ENCODE measurements at regions not wholly inside any gene's neighbourhood (a gene's known extent, or its start where the extent isn't known, plus 50 kb on each side); places are given as distances from the start of the nearest gene placed in this dataset.

- Histone ChIP-seq H3K9me3 (ENCODE audit: control insufficient read depth, insufficient read depth, low read depth, low read length) (no peaks in the 10 kb centered on the region), H3K27ac (ENCODE audit: low read length) (no peak overlapping the region), H3K4me3 (ENCODE audit: low read depth in 2 of 2, low read length in 2 of 2) (no peak overlapping the region), H3K27me3 (ENCODE audit: control insufficient read depth, insufficient read depth, low read length) (peaks cover 5% of the 10 kb centered on the region; the same call in 1 of the 2 replicates), H3K36me3 (ENCODE audit: control insufficient read depth, insufficient read depth, low read length) (no peaks in the 10 kb centered on the region), H3K4me1 (ENCODE audit: control insufficient read depth, insufficient read depth, low read length) (no peaks in the 10 kb centered on the region)
- ATAC-seq (no peak), DNase-seq (ENCODE audit: low read depth, low spot score) (no peak)
- ChIA-PET CTCF (no interaction called here), POLR2A (no interaction called here)
- intact Hi-C loops (cut with micrococcal nuclease; ENCODE audit: unreplicated experiment), result no loop called here
- in situ Hi-C loops (cut with HindIII; ENCODE audit: low pct_unique_long_range_greater_than_20kb, low sequenced_read_pairs), result no loop called here
- no TSS peak for BruUV-seq (replicated peaks)
- TF ChIP-seq, protein P1, sequence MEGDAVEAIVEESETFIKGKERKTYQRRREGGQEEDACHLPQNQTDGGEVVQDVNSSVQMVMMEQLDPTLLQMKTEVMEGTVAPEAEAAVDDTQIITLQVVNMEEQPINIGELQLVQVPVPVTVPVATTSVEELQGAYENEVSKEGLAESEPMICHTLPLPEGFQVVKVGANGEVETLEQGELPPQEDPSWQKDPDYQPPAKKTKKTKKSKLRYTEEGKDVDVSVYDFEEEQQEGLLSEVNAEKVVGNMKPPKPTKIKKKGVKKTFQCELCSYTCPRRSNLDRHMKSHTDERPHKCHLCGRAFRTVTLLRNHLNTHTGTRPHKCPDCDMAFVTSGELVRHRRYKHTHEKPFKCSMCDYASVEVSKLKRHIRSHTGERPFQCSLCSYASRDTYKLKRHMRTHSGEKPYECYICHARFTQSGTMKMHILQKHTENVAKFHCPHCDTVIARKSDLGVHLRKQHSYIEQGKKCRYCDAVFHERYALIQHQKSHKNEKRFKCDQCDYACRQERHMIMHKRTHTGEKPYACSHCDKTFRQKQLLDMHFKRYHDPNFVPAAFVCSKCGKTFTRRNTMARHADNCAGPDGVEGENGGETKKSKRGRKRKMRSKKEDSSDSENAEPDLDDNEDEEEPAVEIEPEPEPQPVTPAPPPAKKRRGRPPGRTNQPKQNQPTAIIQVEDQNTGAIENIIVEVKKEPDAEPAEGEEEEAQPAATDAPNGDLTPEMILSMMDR (IDR thresholded peaks at IDR 0.05), result no peak
- TF ChIP-seq POLR2AphosphoS5 (IDR thresholded peaks at IDR 0.05; ENCODE audit: low read depth, low read length) (no peak), SIN3A (IDR thresholded peaks at IDR 0.05; ENCODE audit: borderline replicate concordance, insufficient read depth, low read depth, low read length) (no peak), TCF7L2 (IDR thresholded peaks at IDR 0.05; ENCODE audit: low read depth, low read length) (no peak), REST (IDR thresholded peaks at IDR 0.05; ENCODE audit: insufficient read depth in 1 of 2, low read depth in 2 of 2, low read length in 1 of 2) (no peak)
Observed at GRCh38 chr11:112776834-112777233, 184.4 kb upstream of the NCAM1 start.

DNA sequence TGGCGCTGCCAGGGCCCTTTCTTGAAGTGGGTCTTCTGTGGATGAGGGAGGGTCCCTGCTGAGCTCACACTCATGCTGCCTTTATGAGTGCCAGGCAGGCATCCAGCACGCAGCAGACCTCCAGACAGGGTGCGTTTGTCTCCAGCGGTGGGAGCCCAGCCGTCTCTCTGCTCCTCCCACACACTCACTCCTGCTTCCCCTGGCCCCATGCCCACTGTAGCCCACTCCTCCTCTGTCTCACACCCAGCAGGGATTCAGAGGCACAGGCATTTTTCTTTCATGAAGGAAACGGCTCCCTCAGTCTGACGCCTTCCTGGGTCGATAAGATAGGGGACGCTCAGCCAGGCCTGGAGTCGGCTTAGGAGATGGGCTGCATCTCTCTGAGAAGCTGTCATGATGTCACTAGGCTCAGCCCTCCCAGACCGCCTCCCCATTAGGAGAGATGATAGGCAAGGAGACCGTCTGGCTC is 183.9 kb upstream of the NCAM1 start:
- TF ChIP-seq POLR2AphosphoS5 (IDR thresholded peaks at IDR 0.05; ENCODE audit: low read depth, low read length), result no peak
- no peak for TF ChIP-seq TCF7L2 (IDR thresholded peaks at IDR 0.05; ENCODE audit: low read depth, low read length)
- no peak for TF ChIP-seq SIN3A (IDR thresholded peaks at IDR 0.05; ENCODE audit: borderline replicate concordance, insufficient read depth, low read depth, low read length)
- no peak for TF ChIP-seq REST (IDR thresholded peaks at IDR 0.05; ENCODE audit: insufficient read depth in 1 of 2, low read depth in 2 of 2, low read length in 1 of 2)
- TF ChIP-seq, protein P1 (IDR thresholded peaks at IDR 0.05), result no peak
- BruUV-seq (replicated peaks), result no TSS peak
- Histone ChIP-seq H3K36me3 (ENCODE audit: control insufficient read depth, insufficient read depth, low read length) (no peaks in the 10 kb centered on the region), H3K4me1 (ENCODE audit: control insufficient read depth, insufficient read depth, low read length) (no peaks in the 10 kb centered on the region), H3K4me3 (ENCODE audit: low read depth in 2 of 2, low read length in 2 of 2) (no peak overlapping the region), H3K9me3 (ENCODE audit: control insufficient read depth, insufficient read depth, low read depth, low read length) (no peaks in the 10 kb centered on the region), H3K27ac (ENCODE audit: low read length) (no peak overlapping the region), H3K27me3 (ENCODE audit: control insufficient read depth, insufficient read depth, low read length) (peaks cover 5% of the 10 kb centered on the region; the same call in 1 of the 2 replicates)
- no peak for DNase-seq (ENCODE audit: low read depth, low spot score)
- ChIA-PET CTCF (no interaction called here), POLR2A (no interaction called here)
- in situ Hi-C loops (cut with HindIII; ENCODE audit: low pct_unique_long_range_greater_than_20kb, low sequenced_read_pairs) (no loop called here), intact Hi-C loops (cut with micrococcal nuclease; ENCODE audit: unreplicated experiment) (no loop called here)
- ATAC-seq, result no peak
